KOPT-K1 (cell line): ENCODE measurements at regions not wholly inside any gene's neighbourhood (a gene's known extent, or its start where the extent isn't known, plus 50 kb on each side); places are given as distances from the start of the nearest gene placed in this dataset.

ENCODE experiments used
- H3K27ac ChIP-seq: fragments of 200-600 bp; sonication (generic); 2 replicates; pipeline ENCODE4 v1.5.1; 2016; ENCODE audit warnings: antibody characterized with exemption, mild to moderate bottlenecking, low read depth, low read length; ENCODE audit not compliant: poor library complexity, severe bottlenecking
- H3K36me3 ChIP-seq: fragments of 200-600 bp; sonication (generic); 2 replicates; pipeline ENCODE4 v1.5.1; 2017; ENCODE audit warnings: antibody characterized with exemption, mild to moderate bottlenecking, low read length, moderate library complexity; ENCODE audit not compliant: insufficient read depth
- H3K9me3 ChIP-seq: fragments of 200-600 bp; sonication (generic); 2 replicates; pipeline ENCODE4 v1.5.1; 2017; ENCODE audit warnings: antibody characterized with exemption, low read length, mild to moderate bottlenecking; ENCODE audit not compliant: insufficient read depth, poor library complexity, severe bottlenecking

DNA sequence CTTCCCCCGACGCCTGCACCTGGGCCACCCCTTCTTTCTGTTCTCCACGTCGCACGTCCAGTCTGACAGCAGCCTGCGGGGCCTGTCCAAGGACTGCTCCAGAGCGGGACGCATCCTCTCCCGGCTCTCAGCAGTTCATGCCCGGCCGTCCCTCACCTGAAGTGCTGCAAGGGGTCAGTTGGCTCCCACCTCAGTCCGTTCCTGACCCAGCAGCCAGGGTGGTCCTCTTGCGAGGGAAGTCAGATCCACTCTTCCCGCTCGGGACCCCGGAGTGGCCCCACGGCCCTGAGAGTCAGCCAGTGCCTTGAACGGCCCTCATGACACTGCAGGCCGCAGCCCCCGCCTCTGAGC lies 249.7 kb upstream of the IRX4 start:
- Histone ChIP-seq H3K9me3 (no peaks in the 10 kb centered on the region), H3K27ac (no peak overlapping the region)

DNA sequence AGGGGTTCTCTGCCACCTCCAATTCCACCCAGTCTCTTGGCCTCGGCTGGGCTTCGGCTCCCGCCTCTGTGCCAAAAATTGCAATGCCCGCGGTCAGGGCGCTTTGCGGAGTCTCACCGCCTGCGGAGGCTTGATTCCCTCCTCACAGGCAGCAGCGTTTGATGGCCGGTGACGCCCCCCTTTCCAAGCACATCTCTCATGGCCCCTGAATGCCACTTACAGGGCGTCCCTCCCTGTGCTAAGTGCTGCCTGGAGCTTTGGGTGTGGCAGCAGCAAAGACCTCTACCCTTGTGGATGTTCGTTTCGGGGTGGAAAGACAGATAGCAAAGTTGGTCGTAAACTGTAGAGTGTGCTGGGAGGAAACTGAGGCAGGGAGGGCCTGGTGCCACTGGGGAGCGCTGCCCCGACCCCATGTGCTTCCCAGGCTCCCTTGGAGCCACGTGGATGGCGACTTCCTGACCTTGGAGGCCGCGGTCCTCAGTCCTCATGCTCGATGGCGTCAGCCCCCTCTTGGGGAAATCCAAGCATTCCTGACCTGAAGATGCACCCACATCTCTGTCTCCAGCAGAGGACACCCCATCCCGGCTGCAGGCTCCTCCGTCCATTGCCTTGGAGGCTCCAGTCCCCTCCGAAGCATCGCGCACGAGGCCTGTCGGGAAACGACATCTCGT lies 249.2 kb upstream of the IRX4 start:
- no peaks in the 10 kb centered on the region for H3K9me3 ChIP-seq
- no peaks in the 10 kb centered on the region for H3K36me3 ChIP-seq
- H3K27ac ChIP-seq, result no peak overlapping the region

More for the DNA sequence above, 249.7 kb upstream of the IRX4 start:
- no peaks in the 10 kb centered on the region for H3K36me3 ChIP-seq

DNA sequence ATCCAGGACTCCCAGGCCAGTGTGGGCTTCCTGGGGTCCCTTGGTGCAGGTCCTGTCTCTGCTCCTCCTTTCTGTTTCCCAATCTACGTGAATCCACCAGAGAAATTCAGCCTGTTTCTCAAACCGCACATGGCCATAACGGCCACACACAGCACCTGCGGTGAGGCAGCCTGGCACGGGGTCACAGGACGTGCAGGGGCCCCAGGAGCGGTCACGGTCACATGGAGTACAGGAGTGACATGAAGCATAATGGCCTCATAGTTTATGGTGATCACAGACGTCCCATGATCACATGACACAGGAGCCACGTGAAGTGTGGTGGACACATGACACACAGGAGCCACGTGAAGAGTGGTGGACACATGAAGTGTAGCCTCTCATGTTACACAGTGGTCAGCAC lies 248.5 kb upstream of the IRX4 start:
- no peak overlapping the region for H3K27ac ChIP-seq

GRCh38 chr5:2130361-2130760 lies 247.6 kb upstream of the IRX4 start:
- Histone ChIP-seq H3K9me3 (no peaks in the 10 kb centered on the region), H3K36me3 (no peaks in the 10 kb centered on the region), H3K27ac (no peak overlapping the region)

More for the DNA sequence above, 248.5 kb upstream of the IRX4 start:
- Histone ChIP-seq H3K36me3 (no peaks in the 10 kb centered on the region), H3K9me3 (no peaks in the 10 kb centered on the region)

- Histone ChIP-seq H3K27ac (no peak overlapping the region), H3K9me3 (no peaks in the 10 kb centered on the region), H3K36me3 (no peaks in the 10 kb centered on the region)
Observed at GRCh38 chr5:2129568-2130272, 247.0 kb upstream of the IRX4 start.

- Histone ChIP-seq H3K9me3 (no peaks in the 10 kb centered on the region), H3K36me3 (no peaks in the 10 kb centered on the region), H3K27ac (no peak overlapping the region)
Observed at GRCh38 chr5:2128686-2129355, 246.1 kb upstream of the IRX4 start.

DNA sequence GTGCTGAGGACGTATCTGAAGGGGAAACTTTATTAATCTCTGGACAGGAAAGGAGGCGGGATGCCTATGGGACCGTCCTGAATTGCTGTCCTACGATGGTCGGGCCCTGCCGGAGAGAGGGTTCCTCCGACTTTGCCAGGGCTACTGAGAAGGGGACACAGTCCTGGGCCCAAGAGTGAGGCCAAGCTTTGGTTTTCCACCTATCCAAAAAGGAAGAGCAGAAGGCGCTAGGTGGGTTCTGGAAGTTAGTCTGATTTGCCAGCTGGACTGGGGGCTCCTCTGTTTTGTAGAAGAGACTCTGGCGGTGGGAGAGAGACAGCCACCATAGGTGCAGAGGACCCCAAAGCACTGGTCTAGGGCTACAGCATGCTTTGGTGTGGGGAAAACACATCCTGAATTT lies 243.8 kb upstream of the IRX4 start:
- Histone ChIP-seq H3K36me3 (no peaks in the 10 kb centered on the region), H3K9me3 (peaks cover 8% of the 10 kb centered on the region), H3K27ac (no peak overlapping the region)

DNA sequence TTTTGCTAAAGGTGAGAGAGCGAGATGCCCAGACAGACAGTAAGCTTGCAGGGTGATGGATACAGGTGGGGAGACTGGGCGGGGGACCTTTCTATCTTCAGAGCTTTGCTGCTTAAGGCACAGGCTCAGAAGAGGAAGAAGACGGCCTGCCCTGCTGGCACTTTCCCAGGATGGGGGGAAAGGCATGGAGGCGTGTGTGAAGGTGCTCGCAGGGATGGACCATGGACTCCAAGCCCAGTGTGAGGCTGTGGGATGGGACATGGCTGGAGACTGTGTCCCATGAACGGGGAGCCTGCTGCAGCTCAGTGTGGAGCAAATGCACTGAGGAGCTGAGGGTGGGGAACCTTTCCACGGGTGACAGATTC lies 243.2 kb upstream of the IRX4 start:
- no peaks in the 10 kb centered on the region for H3K36me3 ChIP-seq
- peaks cover 8% of the 10 kb centered on the region for H3K9me3 ChIP-seq
- no peak overlapping the region for H3K27ac ChIP-seq

DNA sequence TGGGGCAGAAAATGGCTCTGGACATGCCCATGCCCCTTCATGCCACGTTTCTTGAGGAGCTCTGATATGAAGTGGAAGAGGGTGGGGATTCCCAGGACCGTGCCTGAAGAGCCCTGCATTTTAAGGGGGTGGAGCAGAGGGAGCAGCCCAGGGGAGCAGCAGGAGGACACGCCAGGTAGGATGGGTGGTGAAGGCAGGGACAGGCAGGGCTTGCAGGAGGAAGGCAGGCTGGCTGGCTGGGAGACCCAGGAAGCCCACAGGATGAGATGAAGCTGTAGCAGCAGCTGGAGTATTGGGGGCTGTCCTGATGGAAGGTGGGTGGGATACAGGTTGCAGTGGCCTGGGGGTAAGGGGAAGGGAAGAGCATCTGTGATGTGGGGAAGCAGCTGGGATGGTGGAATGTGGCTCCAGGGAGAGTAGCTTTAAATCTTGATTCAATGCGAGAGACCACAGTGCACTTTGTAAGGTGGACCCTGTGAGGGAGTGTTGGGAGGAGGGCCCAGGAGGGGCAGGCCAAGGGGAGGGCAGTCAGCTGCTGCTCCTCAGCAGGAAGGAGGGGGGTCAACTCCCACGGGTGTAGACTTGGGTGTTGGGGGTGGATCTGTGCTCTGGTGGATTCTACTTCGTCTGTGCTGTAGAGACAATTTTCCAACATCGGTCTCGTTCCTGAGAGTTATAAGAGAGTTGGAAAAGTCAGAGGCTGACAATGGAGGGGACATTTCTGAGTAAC lies 242.6 kb upstream of the IRX4 start:
- H3K36me3 ChIP-seq, result no peaks in the 10 kb centered on the region
- H3K9me3 ChIP-seq, result peaks cover 8% of the 10 kb centered on the region
- H3K27ac ChIP-seq, result no peak overlapping the region

- no peak overlapping the region for H3K27ac ChIP-seq
- H3K9me3 ChIP-seq, result peaks cover 8% of the 10 kb centered on the region
- no peaks in the 10 kb centered on the region for H3K36me3 ChIP-seq
Observed at GRCh38 chr5:2124434-2125170, 241.9 kb upstream of the IRX4 start.

DNA sequence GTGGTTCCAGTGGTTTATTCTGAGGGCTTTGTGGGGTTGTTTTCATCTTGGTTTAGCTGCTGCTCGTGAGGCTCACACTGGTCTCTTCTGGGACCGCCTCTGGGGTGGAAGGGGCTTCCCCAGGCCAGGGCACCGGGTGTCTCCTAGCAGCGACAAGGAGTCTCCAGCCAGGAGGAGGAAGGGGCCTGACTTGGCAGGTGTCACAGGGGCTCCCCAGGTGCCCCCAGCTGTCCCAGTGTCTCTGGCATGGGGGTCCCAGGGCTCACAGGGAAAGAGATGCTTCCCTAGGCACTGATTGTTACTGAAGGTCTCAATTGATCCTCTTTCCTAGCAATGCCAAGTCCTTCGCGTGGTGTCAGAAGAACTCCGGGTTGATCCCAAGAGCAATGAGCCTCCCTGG lies 241.1 kb upstream of the IRX4 start:
- Histone ChIP-seq H3K27ac (no peak overlapping the region), H3K36me3 (no peaks in the 10 kb centered on the region), H3K9me3 (peaks cover 8% of the 10 kb centered on the region)

DNA sequence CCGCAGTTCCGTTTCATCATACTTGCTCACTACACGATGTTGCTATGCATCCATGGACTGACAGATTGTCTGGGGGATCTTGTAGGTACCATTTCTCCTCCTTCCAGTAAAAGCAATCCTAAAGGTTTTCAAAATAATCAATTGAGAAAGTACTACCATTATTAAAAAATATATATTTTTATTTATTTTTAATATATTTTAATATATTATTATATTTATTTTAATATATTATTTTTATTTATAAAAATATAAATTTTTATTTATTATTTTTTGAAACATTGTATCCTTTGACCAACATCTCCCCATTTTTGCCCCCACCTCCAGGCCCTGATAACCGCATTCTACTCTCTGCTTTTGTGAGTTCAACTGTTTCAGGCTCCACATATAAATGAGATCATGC lies 237.6 kb upstream of the IRX4 start:
- Histone ChIP-seq H3K27ac (no peak overlapping the region), H3K9me3 (peaks cover 8% of the 10 kb centered on the region), H3K36me3 (no peaks in the 10 kb centered on the region)

- Histone ChIP-seq H3K9me3 (peaks cover 8% of the 10 kb centered on the region), H3K27ac (no peak overlapping the region), H3K36me3 (no peaks in the 10 kb centered on the region)
Observed at GRCh38 chr5:2119573-2119972, 236.8 kb upstream of the IRX4 start.

GRCh38 chr5:2113348-2114131 lies 230.8 kb upstream of the IRX4 start:
- H3K36me3 ChIP-seq, result no peaks in the 10 kb centered on the region
- no peak overlapping the region for H3K27ac ChIP-seq
- H3K9me3 ChIP-seq, result no peaks in the 10 kb centered on the region
